ENCODE measurements at regions not wholly inside any gene's neighbourhood (a gene's known extent, or its start where the extent isn't known, plus 50 kb on each side); places are given as distances from the start of the nearest gene placed in this dataset.

DNA sequence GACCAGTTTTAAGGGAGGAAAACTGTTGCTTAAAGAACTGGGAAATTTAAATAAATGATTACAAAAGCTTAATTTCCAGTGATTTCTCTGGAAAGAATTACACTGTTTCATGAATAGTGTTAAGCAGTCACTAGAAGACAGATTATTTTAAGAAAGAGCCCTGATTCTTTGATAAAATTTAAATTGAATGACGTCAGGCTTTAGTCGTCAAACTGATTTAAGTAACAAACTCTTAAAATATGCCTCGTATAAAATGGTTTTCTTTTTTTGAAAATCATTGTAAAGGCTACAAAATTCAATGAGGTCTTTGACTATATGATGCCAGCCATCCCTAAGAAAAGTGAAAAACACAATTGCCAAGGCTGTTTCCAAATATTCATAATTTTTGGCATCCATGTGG lies 465.0 kb downstream of the NR4A2 start:
- no peaks in the 10 kb centered on the region for H3K27me3 Mint-ChIP-seq (ENCODE audit: low read depth)
- no peaks in the 10 kb centered on the region for H3K9me3 Mint-ChIP-seq (ENCODE audit: low read depth)

DNA sequence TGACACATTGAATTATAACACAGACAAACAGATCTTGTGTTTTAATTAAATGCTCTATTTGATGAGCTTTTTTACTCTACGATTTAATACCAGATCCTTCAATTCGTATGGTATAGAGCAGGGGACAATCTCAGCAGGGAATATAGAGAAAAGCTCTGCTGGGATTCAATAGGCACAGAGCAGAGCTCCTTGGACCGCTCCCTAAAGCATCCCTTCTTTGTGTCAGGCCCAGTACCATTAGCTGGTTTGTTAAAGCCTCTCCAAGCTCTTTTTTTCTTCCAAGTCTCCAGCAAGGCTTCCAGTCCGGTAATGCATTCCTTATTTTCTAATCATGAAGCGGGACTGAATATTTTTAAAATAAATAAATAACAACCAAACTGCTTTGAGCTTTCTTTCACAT lies 466.0 kb downstream of the NR4A2 start:
- H3K27ac Mint-ChIP-seq (ENCODE audit: unreplicated experiment): no peak overlapping the region
- DNase-seq (ENCODE audit: low spot score): no peak
- H3K4me1 Mint-ChIP-seq (ENCODE audit: low read depth): no peaks in the 10 kb centered on the region
- no peak overlapping the region for H3K4me3 Mint-ChIP-seq (ENCODE audit: unreplicated experiment)
- no peaks in the 10 kb centered on the region for H3K36me3 Mint-ChIP-seq (ENCODE audit: low read depth)
- no peaks in the 10 kb centered on the region for H3K9me3 Mint-ChIP-seq (ENCODE audit: low read depth)
- H3K27me3 Mint-ChIP-seq (ENCODE audit: low read depth): no peaks in the 10 kb centered on the region
- TF ChIP-seq, protein P1, sequence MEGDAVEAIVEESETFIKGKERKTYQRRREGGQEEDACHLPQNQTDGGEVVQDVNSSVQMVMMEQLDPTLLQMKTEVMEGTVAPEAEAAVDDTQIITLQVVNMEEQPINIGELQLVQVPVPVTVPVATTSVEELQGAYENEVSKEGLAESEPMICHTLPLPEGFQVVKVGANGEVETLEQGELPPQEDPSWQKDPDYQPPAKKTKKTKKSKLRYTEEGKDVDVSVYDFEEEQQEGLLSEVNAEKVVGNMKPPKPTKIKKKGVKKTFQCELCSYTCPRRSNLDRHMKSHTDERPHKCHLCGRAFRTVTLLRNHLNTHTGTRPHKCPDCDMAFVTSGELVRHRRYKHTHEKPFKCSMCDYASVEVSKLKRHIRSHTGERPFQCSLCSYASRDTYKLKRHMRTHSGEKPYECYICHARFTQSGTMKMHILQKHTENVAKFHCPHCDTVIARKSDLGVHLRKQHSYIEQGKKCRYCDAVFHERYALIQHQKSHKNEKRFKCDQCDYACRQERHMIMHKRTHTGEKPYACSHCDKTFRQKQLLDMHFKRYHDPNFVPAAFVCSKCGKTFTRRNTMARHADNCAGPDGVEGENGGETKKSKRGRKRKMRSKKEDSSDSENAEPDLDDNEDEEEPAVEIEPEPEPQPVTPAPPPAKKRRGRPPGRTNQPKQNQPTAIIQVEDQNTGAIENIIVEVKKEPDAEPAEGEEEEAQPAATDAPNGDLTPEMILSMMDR (IDR thresholded peaks at IDR 0.05): no peak

More for the DNA sequence above, 465.0 kb downstream of the NR4A2 start:
- no peak overlapping the region for H3K4me3 Mint-ChIP-seq (ENCODE audit: unreplicated experiment)
- H3K36me3 Mint-ChIP-seq (ENCODE audit: low read depth): no peaks in the 10 kb centered on the region
- TF ChIP-seq, protein P1 (IDR thresholded peaks at IDR 0.05): no peak
- H3K4me1 Mint-ChIP-seq (ENCODE audit: low read depth): no peaks in the 10 kb centered on the region
- no peak overlapping the region for H3K27ac Mint-ChIP-seq (ENCODE audit: unreplicated experiment)
- no peak for DNase-seq (ENCODE audit: low spot score)

DNA sequence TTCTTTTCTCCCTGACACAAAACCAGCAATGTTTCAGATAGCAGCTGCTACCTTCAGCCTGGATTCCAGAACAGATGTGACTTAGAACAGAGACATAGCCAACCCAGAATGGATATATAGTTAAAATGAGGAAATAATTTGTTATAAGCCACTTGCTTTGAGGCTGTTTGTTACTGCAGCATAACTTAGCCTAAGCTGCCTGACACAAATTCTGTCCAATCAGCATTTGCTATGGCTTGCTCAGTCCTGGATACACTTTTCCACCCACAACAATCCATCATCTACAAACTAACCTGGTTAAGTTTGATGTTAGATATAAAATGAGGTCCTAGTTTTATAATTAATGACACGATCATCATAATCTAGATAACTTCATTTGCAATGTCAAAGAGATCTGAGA lies 480.4 kb downstream of the NR4A2 start:
- H3K27me3 Mint-ChIP-seq (ENCODE audit: low read depth): no peaks in the 10 kb centered on the region
- peaks cover 3% of the 10 kb centered on the region for H3K9me3 Mint-ChIP-seq (ENCODE audit: low read depth)
- no peak overlapping the region for H3K4me3 Mint-ChIP-seq (ENCODE audit: unreplicated experiment)
- no peak for DNase-seq (ENCODE audit: low spot score)
- TF ChIP-seq, protein P1 (IDR thresholded peaks at IDR 0.05): no peak
- H3K36me3 Mint-ChIP-seq (ENCODE audit: low read depth): peaks cover 2% of the 10 kb centered on the region
- peaks cover 4% of the 10 kb centered on the region for H3K4me1 Mint-ChIP-seq (ENCODE audit: low read depth)
- no peak overlapping the region for H3K27ac Mint-ChIP-seq (ENCODE audit: unreplicated experiment)

DNA sequence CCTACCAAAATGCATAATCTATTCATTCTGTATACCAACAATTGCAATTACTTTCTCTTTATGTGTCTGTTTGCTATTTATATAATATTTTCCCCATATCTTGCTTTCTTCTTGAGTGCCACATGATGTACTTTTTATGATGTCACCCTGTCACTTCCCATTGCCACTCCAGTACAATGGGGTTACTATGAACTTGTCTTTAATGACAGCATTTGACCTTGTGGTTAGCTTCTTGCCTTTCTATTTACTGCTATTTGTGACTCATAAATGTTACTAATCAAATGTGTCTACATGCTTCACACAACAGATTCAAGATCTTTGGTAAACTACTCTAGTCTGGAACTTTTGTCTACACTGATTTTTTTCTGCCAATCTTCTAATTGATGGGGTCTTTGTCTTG lies 486.3 kb downstream of the NR4A2 start:
- Mint-ChIP-seq H3K27ac (ENCODE audit: unreplicated experiment) (no peak overlapping the region), H3K36me3 (ENCODE audit: low read depth) (peaks cover 2% of the 10 kb centered on the region), H3K4me1 (ENCODE audit: low read depth) (peaks cover 13% of the 10 kb centered on the region), H3K9me3 (ENCODE audit: low read depth) (peaks cover 2% of the 10 kb centered on the region), H3K27me3 (ENCODE audit: low read depth) (no peaks in the 10 kb centered on the region), H3K4me3 (ENCODE audit: unreplicated experiment) (no peak overlapping the region)
- no peak for DNase-seq (ENCODE audit: low spot score)
- TF ChIP-seq, protein P1 (IDR thresholded peaks at IDR 0.05): no peak

DNA sequence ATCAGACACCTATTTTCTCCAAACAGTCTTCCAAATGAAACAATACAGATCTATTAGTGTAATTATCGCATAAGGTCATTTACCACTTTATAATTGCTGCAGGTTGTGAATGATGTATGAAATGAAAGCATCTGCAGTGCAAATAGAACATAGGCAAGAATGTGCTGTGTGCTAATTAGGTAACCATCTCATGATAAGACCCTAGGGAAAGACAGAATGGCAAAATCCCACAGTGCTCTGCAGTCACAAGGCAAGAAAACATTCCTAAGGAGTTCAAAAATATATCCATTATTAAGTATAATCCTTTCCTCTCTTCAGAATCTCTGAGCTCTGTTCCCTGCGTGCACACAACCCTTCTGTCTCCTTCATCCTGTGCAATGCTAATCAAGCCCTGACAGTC lies 488.1 kb downstream of the NR4A2 start:
- TF ChIP-seq, protein P1 (IDR thresholded peaks at IDR 0.05): no peak
- Mint-ChIP-seq H3K36me3 (ENCODE audit: low read depth) (peaks cover 2% of the 10 kb centered on the region), H3K27me3 (ENCODE audit: low read depth) (no peaks in the 10 kb centered on the region), H3K27ac (ENCODE audit: unreplicated experiment) (no peak overlapping the region), H3K9me3 (ENCODE audit: low read depth) (peaks cover 2% of the 10 kb centered on the region), H3K4me1 (ENCODE audit: low read depth) (peaks cover 17% of the 10 kb centered on the region), H3K4me3 (ENCODE audit: unreplicated experiment) (no peak overlapping the region)
- DNase-seq (ENCODE audit: low spot score): no peak

All from chondrocyte (in vitro differentiated cells).